DND-41 (cell line): ENCODE measurements at regions not wholly inside any gene's neighbourhood (a gene's known extent, or its start where the extent isn't known, plus 50 kb on each side); places are given as distances from the start of the nearest gene placed in this dataset.

Experiments
- ATAC-seq: fragments of 200-7000 bp; cut with Tn5 transposase; 3 replicates; pipeline ENCODE4 v1.9.1; 2021; ENCODE audit warnings: low read depth; ENCODE audit not compliant: insufficient read depth
- DNase-seq: peaks from one replicate; pipeline ENCODE4 v3.0.0-alpha.2; 2020
- H2AFZ ChIP-seq: 2 replicates; pipeline ENCODE4 v1.6.0; 2012; ENCODE audit warnings: low read depth, low read length
- H3K27ac ChIP-seq: 2 replicates; pipeline ENCODE4 v1.5.1; 2012; ENCODE audit warnings: low read length, inconsistent platforms
- H3K27me3 ChIP-seq: fragments of 200-600 bp; sonication (generic); 2 replicates; pipeline ENCODE4 v1.6.0; 2012; ENCODE audit warnings: low read length, mild to moderate bottlenecking, inconsistent platforms; ENCODE audit not compliant: insufficient read depth, poor library complexity
- H3K36me3 ChIP-seq: 2 replicates; pipeline ENCODE4 v1.5.1; 2012; ENCODE audit warnings: low read length, inconsistent platforms; ENCODE audit not compliant: insufficient read depth
- H3K4me1 ChIP-seq: 2 replicates; pipeline ENCODE4 v1.5.1; 2012; ENCODE audit warnings: mild to moderate bottlenecking, low read length; ENCODE audit not compliant: insufficient read depth
- H3K4me2 ChIP-seq: 2 replicates; pipeline ENCODE4 v1.6.0; 2012; ENCODE audit warnings: mild to moderate bottlenecking, moderate library complexity, low read length, inconsistent platforms; ENCODE audit not compliant: insufficient read depth
- H3K4me3 ChIP-seq, 2 experiments: fragments of 200-600 bp in 1 of 2; shearing (Covaris generic) in 1 of 2; 2 replicates each; pipeline ENCODE4 v1.5.1; 2012 to 2016; ENCODE audit warnings: inconsistent platforms in 2 of 2, low read length in 2 of 2, mild to moderate bottlenecking in 2 of 2, low read depth in 1 of 2, moderate library complexity in 1 of 2
- H3K79me2 ChIP-seq: 2 replicates; pipeline ENCODE4 v1.6.0; 2012; ENCODE audit warnings: low read length, inconsistent platforms; ENCODE audit not compliant: insufficient read depth
- H3K9ac ChIP-seq: 2 replicates; pipeline ENCODE4 v1.6.0; 2012; ENCODE audit warnings: low read depth, mild to moderate bottlenecking, inconsistent platforms, low read length, moderate library complexity
- H3K9me3 ChIP-seq: 2 replicates; pipeline ENCODE4 v1.5.1; 2012; ENCODE audit warnings: low read length, moderate library complexity, mild to moderate bottlenecking, inconsistent platforms; ENCODE audit not compliant: insufficient read depth, severe bottlenecking
- H4K20me1 ChIP-seq: 2 replicates; pipeline ENCODE4 v1.6.0; 2012; ENCODE audit warnings: low read length; ENCODE audit not compliant: insufficient read depth
- CTCF ChIP-seq: IDR thresholded peaks from 2 replicates; pipeline ENCODE4 v1.5.1; 2012; ENCODE audit warnings: borderline replicate concordance, low read length, moderate library complexity, mild to moderate bottlenecking; ENCODE audit not compliant: poor library complexity, severe bottlenecking; ENCODE audit errors: extremely low read depth
- EZH2 ChIP-seq: IDR thresholded peaks from 3 replicates; pipeline ENCODE4 v1.6.1; 2012; ENCODE audit warnings: borderline replicate concordance, low read depth, mild to moderate bottlenecking, moderate library complexity, low read length, inconsistent platforms; ENCODE audit not compliant: severe bottlenecking

- H3K4me3 ChIP-seq: no peak overlapping the region
- H3K79me2 ChIP-seq: no peaks in the 10 kb centered on the region
- peaks cover 30% of the 10 kb centered on the region for H3K27me3 ChIP-seq
- ATAC-seq (no peak), DNase-seq (no peak)
- no peaks in the 10 kb centered on the region for H3K4me1 ChIP-seq
- H3K27ac ChIP-seq: no peak overlapping the region
- TF ChIP-seq EZH2 (no peak), CTCF (no peak)
- H3K9me3 ChIP-seq: no peaks in the 10 kb centered on the region
- no peak overlapping the region for H3K9ac ChIP-seq
- no peak overlapping the region for H3K4me2 ChIP-seq
- H2AFZ ChIP-seq: no peak overlapping the region
- H3K36me3 ChIP-seq: no peaks in the 10 kb centered on the region
- 0 out of 2 replicates have a peak, but pooled peaks cover 6% of the 10 kb centered on the region for H4K20me1 ChIP-seq
Measured at GRCh38 chr1:36583980-36584782, 101.5 kb upstream of the CSF3R start.

- no peaks in the 10 kb centered on the region for H3K4me1 ChIP-seq
- no peak overlapping the region for H3K4me2 ChIP-seq
- no peak overlapping the region for H2AFZ ChIP-seq
- ATAC-seq (no peak), DNase-seq (no peak)
- no peaks in the 10 kb centered on the region for H3K36me3 ChIP-seq
- no peak overlapping the region for H3K27ac ChIP-seq
- H3K27me3 ChIP-seq: peaks cover 30% of the 10 kb centered on the region
- TF ChIP-seq EZH2: no peak
- TF ChIP-seq CTCF: no peak
- 0 out of 2 replicates have a peak, but pooled peaks cover 6% of the 10 kb centered on the region for H4K20me1 ChIP-seq
- H3K79me2 ChIP-seq: no peaks in the 10 kb centered on the region
- no peak overlapping the region for H3K4me3 ChIP-seq
- no peaks in the 10 kb centered on the region for H3K9me3 ChIP-seq
- H3K9ac ChIP-seq: no peak overlapping the region
Measured at GRCh38 chr1:36583080-36583479, 100.4 kb upstream of the CSF3R start.

- Histone ChIP-seq H3K4me2 (no peak overlapping the region), H3K4me3 (no peak overlapping the region), H3K79me2 (no peaks in the 10 kb centered on the region), H3K36me3 (no peaks in the 10 kb centered on the region), H3K9ac (no peak overlapping the region), H3K9me3 (no peaks in the 10 kb centered on the region), H2AFZ (no peak overlapping the region), H3K27ac (no peak overlapping the region), H4K20me1 (0 out of 2 replicates have a peak, but pooled peaks cover 6% of the 10 kb centered on the region), H3K27me3 (peaks cover 30% of the 10 kb centered on the region), H3K4me1 (no peaks in the 10 kb centered on the region)
- TF ChIP-seq CTCF (no peak), EZH2 (no peak)
- ATAC-seq (no peak), DNase-seq (no peak)
Measured at GRCh38 chr1:36582066-36582755, 99.5 kb upstream of the CSF3R start.
